Activated CD4-positive, alpha-beta memory T cell treated with anti-CD3 and anti-CD28 coated beads, Interleukin-2, amount 10 ng/mL, durations not matched to agents 7 days and 5 days (primary cell): ENCODE measurements at regions not wholly inside any gene's neighbourhood (a gene's known extent, or its start where the extent isn't known, plus 50 kb on each side); places are given as distances from the start of the nearest gene placed in this dataset.

ENCODE experiments used
- CTCF ChIA-PET: fragments of 350-600 bp; sonication (Branson Sonifier 250); formaldehyde crosslinking; loops from one replicate; lab custom pipeline; 2021; ENCODE audit warnings: antibody characterized with exemption, inconsistent platforms; lab: Charles Lee
- POLR2A ChIA-PET: fragments of 350-600 bp; sonication (Branson Sonifier 250); formaldehyde crosslinking; loops from one replicate; lab custom pipeline; 2021; ENCODE audit warnings: antibody characterized with exemption; lab: Charles Lee
- DNase-seq: peaks from one replicate; pipeline ENCODE4 v3.0.0-alpha.2; 2020
- H3K27ac Mint-ChIP-seq: one replicate; pipeline ENCODE4 v1.8.0; 2021; ENCODE audit warnings: mild to moderate bottlenecking, mixed read lengths
- H3K27me3 Mint-ChIP-seq: one replicate; pipeline ENCODE4 v1.8.0; 2021; ENCODE audit warnings: mixed read lengths
- H3K36me3 Mint-ChIP-seq: one replicate; pipeline ENCODE4 v1.8.0; 2021; ENCODE audit warnings: low read depth, mixed read lengths
- H3K4me1 Mint-ChIP-seq: one replicate; pipeline ENCODE4 v1.8.0; 2021; ENCODE audit warnings: mixed read lengths
- H3K4me3 Mint-ChIP-seq: one replicate; pipeline ENCODE4 v1.8.0; 2021; ENCODE audit warnings: mild to moderate bottlenecking, mixed read lengths
- H3K9me3 Mint-ChIP-seq: one replicate; pipeline ENCODE4 v1.8.0; 2021; ENCODE audit warnings: mixed read lengths

- H3K4me3 Mint-ChIP-seq, result no peak overlapping the region
- ChIA-PET POLR2A (interaction anchor here (1.0 to 6.2 kb wide), 2 partner anchors 39 to 214 kb away, joined by 4 to 51 read pairs; partner anchors contain the start of gene BTG1), CTCF (interaction anchor here (0.9 kb wide), 1 partner anchor 214 kb away, joined by 4 read pairs; the partner anchor contains the start of gene BTG1)
- H3K36me3 Mint-ChIP-seq, result peaks cover 45% of the 10 kb centered on the region
- no peak overlapping the region for H3K27ac Mint-ChIP-seq
- no peaks in the 10 kb centered on the region for H3K27me3 Mint-ChIP-seq
- peaks cover 48% of the 10 kb centered on the region for H3K9me3 Mint-ChIP-seq
- DNase-seq, result no peak
- H3K4me1 Mint-ChIP-seq, result peaks cover 54% of the 10 kb centered on the region
Measured at GRCh38 chr12:92359581-92360209, 214.0 kb upstream of the BTG1 start.

- H3K27ac Mint-ChIP-seq, result no peak overlapping the region
- no peaks in the 10 kb centered on the region for H3K27me3 Mint-ChIP-seq
- H3K36me3 Mint-ChIP-seq, result peaks cover 42% of the 10 kb centered on the region
- peaks cover 38% of the 10 kb centered on the region for H3K4me1 Mint-ChIP-seq
- no peak for DNase-seq
- no peak overlapping the region for H3K4me3 Mint-ChIP-seq
- ChIA-PET POLR2A (no interaction called here), CTCF (no interaction called here)
- peaks cover 48% of the 10 kb centered on the region for H3K9me3 Mint-ChIP-seq
Measured at GRCh38 chr12:92357584-92358261, 212.1 kb upstream of the BTG1 start.

GRCh38 chr12:92356425-92356824 is 210.8 kb upstream of the BTG1 start:
- Mint-ChIP-seq H3K4me1 (peaks cover 28% of the 10 kb centered on the region), H3K4me3 (no peak overlapping the region), H3K9me3 (peaks cover 40% of the 10 kb centered on the region), H3K36me3 (peaks cover 35% of the 10 kb centered on the region), H3K27me3 (no peaks in the 10 kb centered on the region), H3K27ac (no peak overlapping the region)
- DNase-seq, result no peak
- ChIA-PET POLR2A (no interaction called here), CTCF (no interaction called here)

GRCh38 chr12:92349635-92350034 is 204.0 kb upstream of the BTG1 start:
- Mint-ChIP-seq H3K36me3 (no peaks in the 10 kb centered on the region), H3K9me3 (peaks cover 6% of the 10 kb centered on the region), H3K4me1 (no peaks in the 10 kb centered on the region), H3K27me3 (no peaks in the 10 kb centered on the region), H3K4me3 (no peak overlapping the region), H3K27ac (no peak overlapping the region)
- ChIA-PET POLR2A (interaction anchor here (1.0 kb wide), 1 partner anchor 13 kb away, joined by 3 read pairs; no protein-coding TSS in a partner anchor), CTCF (no interaction called here)
- DNase-seq, result no peak

GRCh38 chr12:92342574-92342973 is 196.9 kb upstream of the BTG1 start:
- Mint-ChIP-seq H3K27ac (no peak overlapping the region), H3K9me3 (peaks cover 11% of the 10 kb centered on the region), H3K4me3 (no peak overlapping the region), H3K4me1 (peaks cover 4% of the 10 kb centered on the region), H3K36me3 (no peaks in the 10 kb centered on the region), H3K27me3 (no peaks in the 10 kb centered on the region)
- ChIA-PET POLR2A (no interaction called here), CTCF (interaction anchor here (0.7 kb wide), 1 partner anchor 1435 kb away, joined by 3 read pairs; no protein-coding TSS in a partner anchor)
- DNase-seq, result no peak

GRCh38 chr12:92341065-92341668 is 195.5 kb upstream of the BTG1 start:
- DNase-seq, result no peak
- Mint-ChIP-seq H3K27ac (no peak overlapping the region), H3K9me3 (peaks cover 11% of the 10 kb centered on the region), H3K4me3 (no peak overlapping the region), H3K27me3 (no peaks in the 10 kb centered on the region), H3K36me3 (no peaks in the 10 kb centered on the region), H3K4me1 (peaks cover 4% of the 10 kb centered on the region)
- ChIA-PET CTCF (no interaction called here), POLR2A (interaction anchor here (0.8 kb wide), 1 partner anchor 195 kb away, joined by 3 read pairs; the partner anchor contains the start of gene BTG1)

- no peak overlapping the region for H3K27ac Mint-ChIP-seq
- POLR2A ChIA-PET, result interaction anchor here (0.8 kb wide), 1 partner anchor 195 kb away, joined by 3 read pairs; the partner anchor contains the start of gene BTG1
- CTCF ChIA-PET, result no interaction called here
Measured at GRCh38 chr12:92340441-92341064, 194.9 kb upstream of the BTG1 start.

GRCh38 chr12:92340003-92340402 is 194.4 kb upstream of the BTG1 start:
- Mint-ChIP-seq H3K4me1 (peaks cover 4% of the 10 kb centered on the region), H3K9me3 (peaks cover 6% of the 10 kb centered on the region), H3K36me3 (no peaks in the 10 kb centered on the region), H3K27ac (no peak overlapping the region), H3K4me3 (no peak overlapping the region), H3K27me3 (no peaks in the 10 kb centered on the region)
- ChIA-PET POLR2A (no interaction called here), CTCF (no interaction called here)
- DNase-seq, result no peak

More at GRCh38 chr12:92340441-92341064, 194.9 kb upstream of the BTG1 start:
- no peaks in the 10 kb centered on the region for H3K36me3 Mint-ChIP-seq
- H3K27me3 Mint-ChIP-seq, result no peaks in the 10 kb centered on the region
- no peak for DNase-seq
- no peak overlapping the region for H3K4me3 Mint-ChIP-seq
- H3K9me3 Mint-ChIP-seq, result peaks cover 7% of the 10 kb centered on the region
- H3K4me1 Mint-ChIP-seq, result peaks cover 4% of the 10 kb centered on the region

- Mint-ChIP-seq H3K36me3 (no peaks in the 10 kb centered on the region), H3K4me3 (no peak overlapping the region), H3K4me1 (peaks cover 4% of the 10 kb centered on the region), H3K27ac (no peak overlapping the region), H3K27me3 (no peaks in the 10 kb centered on the region), H3K9me3 (peaks cover 6% of the 10 kb centered on the region)
- no peak for DNase-seq
- CTCF ChIA-PET, result no interaction called here
- POLR2A ChIA-PET, result no interaction called here
Measured at GRCh38 chr12:92339198-92339821, 193.7 kb upstream of the BTG1 start.

GRCh38 chr12:92338671-92339070 is 193.0 kb upstream of the BTG1 start:
- H3K27ac Mint-ChIP-seq, result no peak overlapping the region
- H3K9me3 Mint-ChIP-seq, result peaks cover 6% of the 10 kb centered on the region
- CTCF ChIA-PET, result no interaction called here
- H3K4me3 Mint-ChIP-seq, result no peak overlapping the region
- POLR2A ChIA-PET, result no interaction called here
- H3K36me3 Mint-ChIP-seq, result no peaks in the 10 kb centered on the region
- no peaks in the 10 kb centered on the region for H3K27me3 Mint-ChIP-seq
- peaks cover 4% of the 10 kb centered on the region for H3K4me1 Mint-ChIP-seq
- no peak for DNase-seq

- POLR2A ChIA-PET, result no interaction called here
- H3K27me3 Mint-ChIP-seq, result no peaks in the 10 kb centered on the region
- H3K4me3 Mint-ChIP-seq, result no peak overlapping the region
- no peak overlapping the region for H3K27ac Mint-ChIP-seq
- peaks cover 6% of the 10 kb centered on the region for H3K9me3 Mint-ChIP-seq
- H3K36me3 Mint-ChIP-seq, result no peaks in the 10 kb centered on the region
- CTCF ChIA-PET, result no interaction called here
- H3K4me1 Mint-ChIP-seq, result peaks cover 4% of the 10 kb centered on the region
- no peak for DNase-seq
Measured at GRCh38 chr12:92338102-92338501, 192.5 kb upstream of the BTG1 start.

GRCh38 chr12:92337128-92337527 is 191.5 kb upstream of the BTG1 start:
- Mint-ChIP-seq H3K4me1 (peaks cover 4% of the 10 kb centered on the region), H3K9me3 (peaks cover 6% of the 10 kb centered on the region), H3K27me3 (no peaks in the 10 kb centered on the region), H3K36me3 (no peaks in the 10 kb centered on the region), H3K4me3 (no peak overlapping the region), H3K27ac (no peak overlapping the region)
- ChIA-PET POLR2A (no interaction called here), CTCF (no interaction called here)
- no peak for DNase-seq
